ENCODE measurements at regions not wholly inside any gene's neighbourhood (a gene's known extent, or its start where the extent isn't known, plus 50 kb on each side); places are given as distances from the start of the nearest gene placed in this dataset.

DNA sequence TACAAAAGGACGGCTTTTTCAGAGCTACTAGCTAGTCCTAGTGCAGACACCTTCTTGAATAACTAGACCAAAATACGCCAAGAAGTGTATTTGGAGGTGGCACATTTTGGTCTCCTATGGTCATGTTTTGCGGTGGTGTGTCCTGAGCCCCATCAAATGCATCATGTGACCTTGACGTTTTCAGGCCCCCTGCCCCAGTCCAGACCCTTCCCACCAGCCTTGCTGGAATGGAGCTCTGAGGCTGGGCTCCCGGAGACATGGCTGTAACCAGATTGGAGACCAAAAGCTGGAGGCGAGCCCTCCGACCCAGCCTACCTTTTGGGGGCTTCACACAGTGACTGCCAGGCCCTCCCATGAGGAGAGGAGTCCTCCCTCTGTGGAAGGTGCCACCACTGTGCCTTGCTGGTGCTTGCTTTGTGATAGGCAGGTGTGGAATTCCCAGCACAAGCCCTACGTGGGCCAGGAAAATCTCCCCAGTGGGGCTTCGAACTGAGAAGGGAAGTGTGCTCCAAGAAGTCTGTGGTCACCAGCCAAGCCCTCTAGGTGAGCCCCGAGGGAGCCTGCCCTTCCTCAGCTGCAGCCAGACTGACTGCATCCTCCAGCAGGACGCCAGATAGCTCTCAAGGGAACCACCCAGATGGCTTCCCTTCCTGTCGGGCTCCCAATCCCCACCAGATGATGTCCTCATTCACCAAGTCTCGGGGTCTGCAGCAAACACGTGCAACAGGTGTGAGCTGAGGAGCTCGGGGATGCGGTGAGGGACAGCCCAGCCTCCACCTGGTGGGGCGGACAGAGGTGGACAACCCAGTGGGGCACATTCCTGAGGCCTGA lies 126.2 kb downstream of the ASB7 start:
- H3K27me3 ChIP-seq = peaks cover 0 to 3% (median 0%) of the 10 kb centered on the region in 7 donors
- peaks cover 0 to 17% (median 13%) of the 10 kb centered on the region in 9 donors for H3K4me1 ChIP-seq
- 65 to 75% methylated on average over 17 of the region's 17 CpGs for WGBS, 2 donors
- no peak overlapping the region for H3K4me3 ChIP-seq
- DNase-seq = no peak
- intact Hi-C loops (cut with DNase I) = loop anchor here in 1 of 10 donors (10.0 kb wide), 1 partner anchor 54 kb away; no protein-coding TSS in a partner anchor
- TF ChIP-seq, protein P1, sequence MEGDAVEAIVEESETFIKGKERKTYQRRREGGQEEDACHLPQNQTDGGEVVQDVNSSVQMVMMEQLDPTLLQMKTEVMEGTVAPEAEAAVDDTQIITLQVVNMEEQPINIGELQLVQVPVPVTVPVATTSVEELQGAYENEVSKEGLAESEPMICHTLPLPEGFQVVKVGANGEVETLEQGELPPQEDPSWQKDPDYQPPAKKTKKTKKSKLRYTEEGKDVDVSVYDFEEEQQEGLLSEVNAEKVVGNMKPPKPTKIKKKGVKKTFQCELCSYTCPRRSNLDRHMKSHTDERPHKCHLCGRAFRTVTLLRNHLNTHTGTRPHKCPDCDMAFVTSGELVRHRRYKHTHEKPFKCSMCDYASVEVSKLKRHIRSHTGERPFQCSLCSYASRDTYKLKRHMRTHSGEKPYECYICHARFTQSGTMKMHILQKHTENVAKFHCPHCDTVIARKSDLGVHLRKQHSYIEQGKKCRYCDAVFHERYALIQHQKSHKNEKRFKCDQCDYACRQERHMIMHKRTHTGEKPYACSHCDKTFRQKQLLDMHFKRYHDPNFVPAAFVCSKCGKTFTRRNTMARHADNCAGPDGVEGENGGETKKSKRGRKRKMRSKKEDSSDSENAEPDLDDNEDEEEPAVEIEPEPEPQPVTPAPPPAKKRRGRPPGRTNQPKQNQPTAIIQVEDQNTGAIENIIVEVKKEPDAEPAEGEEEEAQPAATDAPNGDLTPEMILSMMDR (IDR thresholded peaks at IDR 0.05) = no peak
- H3K27ac ChIP-seq = no peak overlapping the region
- no peak for ATAC-seq
- no peaks in the 10 kb centered on the region for H3K9me3 ChIP-seq
- no peaks in the 10 kb centered on the region for H3K36me3 ChIP-seq

DNA sequence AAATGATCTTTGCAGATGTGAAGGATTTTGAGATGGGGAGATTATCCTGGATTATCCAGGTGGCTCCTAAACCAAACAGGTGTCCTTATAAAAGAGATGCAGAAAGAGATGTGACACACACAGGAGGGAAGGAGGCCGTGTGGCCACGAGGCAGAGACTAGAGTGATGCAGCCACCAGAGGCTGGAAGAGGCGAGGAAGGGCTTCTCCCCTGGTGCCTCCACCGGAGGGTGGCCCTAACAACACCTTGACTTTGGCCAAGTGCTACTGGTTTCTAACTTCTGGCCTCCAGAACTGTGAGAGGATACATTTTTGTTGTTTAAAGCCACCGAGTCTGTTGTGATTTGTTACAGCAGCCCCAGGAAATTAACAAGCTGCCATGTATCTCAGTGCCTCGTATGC lies 127.1 kb downstream of the ASB7 start:
- Histone ChIP-seq H3K4me1 (peaks cover 0 to 17% (median 13%) of the 10 kb centered on the region in 9 donors), H3K27ac (no peak overlapping the region), H3K4me3 (no peak overlapping the region), H3K27me3 (peaks cover 0 to 3% (median 0%) of the 10 kb centered on the region in 7 donors), H3K36me3 (no peaks in the 10 kb centered on the region), H3K9me3 (no peaks in the 10 kb centered on the region)
- DNase-seq (no peak), ATAC-seq (no peak)
- TF ChIP-seq, protein P1 (IDR thresholded peaks at IDR 0.05) = no peak
- 89 to 94% methylated on average over 6 of the region's 6 CpGs for WGBS, 2 donors
- intact Hi-C loops (cut with DNase I) = loop anchor here in 1 of 10 donors (10.0 kb wide), 1 partner anchor 55 kb away; no protein-coding TSS in a partner anchor

DNA sequence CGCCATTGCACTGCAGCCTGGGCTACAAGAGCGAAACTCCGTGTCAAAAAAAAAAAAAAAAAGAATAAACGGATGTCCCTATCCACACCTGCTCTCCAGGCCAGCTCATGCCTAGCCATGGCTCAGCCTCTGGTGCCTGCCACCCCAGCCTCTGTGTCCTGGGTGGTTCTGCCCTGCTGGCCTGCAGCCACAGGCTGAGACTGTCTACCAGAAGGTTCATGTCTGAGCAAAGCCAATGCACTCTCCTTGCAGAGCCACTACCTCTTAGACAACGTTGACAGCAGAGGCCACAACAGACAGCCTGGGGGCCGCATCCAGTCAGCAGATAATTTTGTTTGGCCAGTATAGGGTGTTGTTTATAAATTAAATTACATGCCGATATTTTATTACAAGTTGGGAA lies 127.7 kb downstream of the ASB7 start:
- Histone ChIP-seq H3K36me3 (no peaks in the 10 kb centered on the region), H3K27me3 (peaks cover 0 to 3% (median 0%) of the 10 kb centered on the region in 7 donors), H3K9me3 (no peaks in the 10 kb centered on the region), H3K4me1 (peaks cover 0 to 15% (median 13%) of the 10 kb centered on the region in 9 donors), H3K27ac (no peak overlapping the region), H3K4me3 (no peak overlapping the region)
- intact Hi-C loops (cut with DNase I) = no loop called here
- TF ChIP-seq, protein P1 (IDR thresholded peaks at IDR 0.05) = no peak
- DNase-seq (no peak), ATAC-seq (no peak)
- 81 to 93% methylated on average over 7 of the region's 7 CpGs for WGBS, 2 donors

DNA sequence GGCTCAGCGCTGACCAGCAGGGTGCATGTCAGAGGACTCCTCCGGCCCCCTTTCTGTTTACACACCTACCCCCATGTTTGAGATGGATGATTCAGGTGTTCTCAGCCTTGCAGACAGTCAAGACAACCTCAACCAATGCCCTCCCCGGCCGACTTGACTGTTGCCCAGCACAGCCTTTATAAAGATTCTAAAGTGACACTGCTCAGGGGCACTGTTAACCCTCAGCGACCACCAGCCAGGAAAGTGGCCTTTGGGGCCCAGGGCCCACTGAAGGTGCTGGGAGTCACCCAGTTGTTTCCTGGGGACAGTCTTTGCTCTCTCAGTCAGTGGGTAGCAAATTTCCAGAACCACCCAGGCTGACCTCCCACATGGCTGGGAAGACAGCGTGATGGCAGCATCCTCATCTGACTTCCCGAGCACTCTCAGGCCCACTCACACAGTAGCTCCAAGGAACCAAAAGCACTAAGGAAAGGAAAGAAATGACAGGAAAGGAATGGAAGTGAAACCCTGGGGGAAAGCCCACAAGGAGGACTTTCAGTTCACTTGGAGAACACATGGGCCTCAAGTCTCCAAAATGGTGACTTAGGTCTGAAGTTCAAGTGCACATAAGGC lies 128.4 kb downstream of the ASB7 start:
- peaks cover 0 to 15% (median 11%) of the 10 kb centered on the region in 9 donors for H3K4me1 ChIP-seq
- no peak overlapping the region for H3K27ac ChIP-seq
- TF ChIP-seq, protein P1 (IDR thresholded peaks at IDR 0.05) = no peak
- H3K4me3 ChIP-seq = no peak overlapping the region
- ATAC-seq (no peak), DNase-seq (no peak)
- H3K9me3 ChIP-seq = no peaks in the 10 kb centered on the region
- H3K27me3 ChIP-seq = peaks cover 0 to 3% (median 0%) of the 10 kb centered on the region in 7 donors
- intact Hi-C loops (cut with DNase I) = no loop called here
- 94 to 95% methylated on average over 7 of the region's 7 CpGs for WGBS, 2 donors
- H3K36me3 ChIP-seq = no peaks in the 10 kb centered on the region

All from heart right ventricle (tissue), 16 donors.